Lower lobe of right lung (tissue), 2 donors: ENCODE measurements at regions not wholly inside any gene's neighbourhood (a gene's known extent, or its start where the extent isn't known, plus 50 kb on each side); places are given as distances from the start of the nearest gene placed in this dataset.

Source experiments
- ATAC-seq, 2 donors: fragments of 200-7000 bp; cut with Tn5 transposase; one replicate each; pipeline ENCODE4 v1.9.1; 2020 to 2022; ENCODE audit warnings: mild to moderate bottlenecking in 2 of 2, moderate library complexity in 2 of 2
- DNase-seq: peaks from one replicate; pipeline ENCODE4 v3.0.0-alpha.2; 2020
- H3K27ac ChIP-seq: fragments of 200-600 bp; one replicate; pipeline ENCODE4 v1.8.0; 2022
- H3K27me3 ChIP-seq: fragments of 200-600 bp; one replicate; pipeline ENCODE4 v1.8.0; 2022; ENCODE audit warnings: low read depth
- H3K36me3 ChIP-seq: fragments of 200-600 bp; one replicate; pipeline ENCODE4 v1.8.0; 2022; ENCODE audit warnings: mild to moderate bottlenecking
- H3K4me1 ChIP-seq: fragments of 200-600 bp; one replicate; pipeline ENCODE4 v1.8.0; 2022
- H3K4me3 ChIP-seq: fragments of 200-600 bp; one replicate; pipeline ENCODE4 v1.8.0; 2022; ENCODE audit warnings: mild to moderate bottlenecking
- H3K9me3 ChIP-seq: fragments of 200-600 bp; one replicate; pipeline ENCODE4 v1.8.0; 2022
- intact Hi-C: fragments of 100-400 bp; cut with DNase I; formaldehyde crosslinking; loops from one replicate; pipeline ENCODE4 v1.11.0; 2022
- TF ChIP-seq, protein P1 (sequence below): fragments of 200-600 bp; IDR thresholded peaks from one replicate; pipeline ENCODE4 v1.8.0; 2022; ENCODE audit warnings: antibody characterized with exemption, mild to moderate bottlenecking
- donor health status: DM: no; HTN: yes; CAD: no; lungs with severe emphysema.

DNA sequence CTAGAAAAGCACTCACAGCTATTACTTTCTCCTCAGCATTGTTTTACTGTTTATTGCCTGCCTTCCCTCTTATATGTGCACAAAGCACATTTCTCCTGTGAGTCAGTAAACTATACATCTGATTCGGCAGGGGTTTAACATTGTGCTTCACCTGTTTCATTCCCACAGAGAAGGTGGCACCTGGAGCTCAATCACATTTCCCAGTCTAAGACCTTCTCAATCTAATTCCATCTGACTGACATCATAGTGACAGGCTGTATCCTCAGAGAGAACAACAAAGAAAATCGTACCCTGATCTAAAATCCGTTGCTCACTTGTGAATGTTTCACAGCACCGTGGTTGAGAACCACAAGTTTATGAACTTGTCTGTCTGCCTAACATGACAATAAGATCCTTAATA is 92.4 kb upstream of the CAST start:
- TF ChIP-seq, protein P1, sequence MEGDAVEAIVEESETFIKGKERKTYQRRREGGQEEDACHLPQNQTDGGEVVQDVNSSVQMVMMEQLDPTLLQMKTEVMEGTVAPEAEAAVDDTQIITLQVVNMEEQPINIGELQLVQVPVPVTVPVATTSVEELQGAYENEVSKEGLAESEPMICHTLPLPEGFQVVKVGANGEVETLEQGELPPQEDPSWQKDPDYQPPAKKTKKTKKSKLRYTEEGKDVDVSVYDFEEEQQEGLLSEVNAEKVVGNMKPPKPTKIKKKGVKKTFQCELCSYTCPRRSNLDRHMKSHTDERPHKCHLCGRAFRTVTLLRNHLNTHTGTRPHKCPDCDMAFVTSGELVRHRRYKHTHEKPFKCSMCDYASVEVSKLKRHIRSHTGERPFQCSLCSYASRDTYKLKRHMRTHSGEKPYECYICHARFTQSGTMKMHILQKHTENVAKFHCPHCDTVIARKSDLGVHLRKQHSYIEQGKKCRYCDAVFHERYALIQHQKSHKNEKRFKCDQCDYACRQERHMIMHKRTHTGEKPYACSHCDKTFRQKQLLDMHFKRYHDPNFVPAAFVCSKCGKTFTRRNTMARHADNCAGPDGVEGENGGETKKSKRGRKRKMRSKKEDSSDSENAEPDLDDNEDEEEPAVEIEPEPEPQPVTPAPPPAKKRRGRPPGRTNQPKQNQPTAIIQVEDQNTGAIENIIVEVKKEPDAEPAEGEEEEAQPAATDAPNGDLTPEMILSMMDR: no peak

DNA sequence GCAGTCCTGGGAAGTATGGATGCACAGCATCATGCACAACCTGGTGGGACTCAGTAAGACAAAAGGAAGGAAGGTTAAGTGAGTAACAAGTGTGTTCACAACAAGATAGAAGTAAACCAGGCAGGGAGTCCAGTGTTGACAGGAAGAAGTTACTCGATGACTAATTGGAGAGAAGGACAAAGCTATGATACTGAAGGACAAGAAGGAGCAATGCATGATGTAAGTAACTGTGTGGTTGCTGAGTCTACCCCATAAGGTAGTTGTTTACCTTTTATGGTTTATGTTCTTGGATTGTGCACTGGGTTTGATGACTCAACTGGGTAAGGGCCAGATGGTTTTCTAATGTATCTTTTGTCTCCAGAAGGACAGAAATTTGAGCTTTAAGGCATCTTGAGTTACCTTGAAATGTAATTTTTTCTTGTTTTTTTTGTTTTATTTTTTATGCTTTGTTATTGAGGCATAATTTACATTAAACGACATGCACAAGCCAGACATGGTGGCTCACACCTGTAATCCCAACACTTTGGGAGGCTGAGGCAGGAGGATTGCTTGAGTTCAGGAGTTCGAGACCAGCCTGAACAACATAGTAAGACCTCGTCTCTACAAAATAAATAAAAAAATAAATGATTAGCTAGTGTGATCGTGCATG is 89.2 kb upstream of the CAST start:
- Histone ChIP-seq H3K27me3 (no peaks in the 10 kb centered on the region), H3K4me1 (no peaks in the 10 kb centered on the region), H3K4me3 (no peak overlapping the region), H3K27ac (no peak overlapping the region), H3K36me3 (no peaks in the 10 kb centered on the region), H3K9me3 (no peaks in the 10 kb centered on the region)
- DNase-seq: no peak
- intact Hi-C loops: no loop called here
- no peak for ATAC-seq
- TF ChIP-seq, protein P1: no peak

More for the DNA sequence above, 92.4 kb upstream of the CAST start:
- Histone ChIP-seq H3K27ac (no peak overlapping the region), H3K4me3 (no peak overlapping the region), H3K27me3 (no peaks in the 10 kb centered on the region), H3K36me3 (no peaks in the 10 kb centered on the region), H3K4me1 (peaks cover 7% of the 10 kb centered on the region), H3K9me3 (no peaks in the 10 kb centered on the region)
- DNase-seq (no peak), ATAC-seq (no peak)
- intact Hi-C loops: no loop called here

DNA sequence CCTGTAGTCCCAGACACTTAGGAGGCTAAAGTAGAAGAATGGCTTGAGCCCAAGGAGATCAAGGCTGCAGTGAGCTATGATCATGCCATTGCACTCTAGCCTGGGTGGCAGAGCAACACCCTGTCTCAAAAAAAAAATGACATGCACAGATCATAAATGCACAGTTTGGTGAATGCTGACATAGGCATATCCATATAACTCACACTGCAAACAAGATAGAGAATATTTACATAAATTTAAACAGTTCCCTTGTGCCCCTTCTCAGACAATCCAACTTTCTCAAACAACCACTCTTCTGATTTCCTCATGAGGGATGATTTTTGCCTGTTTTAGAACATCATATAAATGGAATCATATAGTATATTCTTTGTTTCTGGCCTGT is 88.7 kb upstream of the CAST start:
- TF ChIP-seq, protein P1: no peak
- Histone ChIP-seq H3K27me3 (no peaks in the 10 kb centered on the region), H3K4me1 (no peaks in the 10 kb centered on the region), H3K4me3 (no peak overlapping the region), H3K27ac (no peak overlapping the region), H3K36me3 (no peaks in the 10 kb centered on the region), H3K9me3 (no peaks in the 10 kb centered on the region)
- no peak for DNase-seq
- intact Hi-C loops: no loop called here
- no peak for ATAC-seq

DNA sequence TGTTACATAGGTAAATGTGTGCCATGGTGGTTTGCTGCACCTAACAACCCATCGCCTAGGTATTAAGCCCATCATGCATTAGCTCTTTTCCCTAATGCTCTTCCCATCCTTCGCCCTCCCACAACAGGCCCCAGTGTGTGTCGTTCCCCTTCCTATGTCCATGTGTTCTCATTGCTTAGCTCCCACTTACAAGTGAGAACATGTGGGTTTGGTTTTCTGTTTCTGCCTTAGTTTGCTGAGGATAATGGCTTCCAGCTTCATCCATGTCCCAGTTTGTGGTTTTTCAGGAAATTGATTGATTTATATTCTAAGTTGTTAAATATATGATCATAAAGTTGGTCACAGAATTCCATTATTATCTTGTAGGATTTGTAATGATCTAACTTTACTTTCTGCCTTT is 85.3 kb upstream of the CAST start:
- intact Hi-C loops: no loop called here
- no peaks in the 10 kb centered on the region for H3K27me3 ChIP-seq
- H3K4me3 ChIP-seq: no peak overlapping the region
- H3K9me3 ChIP-seq: no peaks in the 10 kb centered on the region
- H3K36me3 ChIP-seq: no peaks in the 10 kb centered on the region
- TF ChIP-seq, protein P1: no peak
- H3K4me1 ChIP-seq: no peaks in the 10 kb centered on the region
- no peak for DNase-seq
- H3K27ac ChIP-seq: no peak overlapping the region
- no peak for ATAC-seq

DNA sequence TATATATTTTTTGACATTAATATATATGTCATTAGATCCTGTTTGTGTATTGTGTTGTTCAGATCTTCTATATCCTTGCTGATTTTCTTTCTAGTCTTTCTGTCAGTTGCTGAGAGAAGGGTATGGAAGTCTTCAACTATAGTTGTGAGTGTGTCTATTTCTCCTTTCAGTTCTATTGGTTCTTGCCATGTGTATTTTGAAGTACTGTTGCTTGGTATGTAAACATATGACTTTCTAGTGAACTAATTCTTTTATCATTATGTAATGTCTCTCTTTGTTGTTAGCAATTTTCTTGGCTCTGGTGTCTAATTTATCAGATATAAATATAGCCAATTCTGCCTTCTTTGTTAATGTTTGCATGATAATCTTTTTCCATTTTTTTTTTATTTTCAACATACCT is 84.3 kb upstream of the CAST start:
- Histone ChIP-seq H3K9me3 (no peaks in the 10 kb centered on the region), H3K4me3 (no peak overlapping the region), H3K27me3 (no peaks in the 10 kb centered on the region), H3K4me1 (no peaks in the 10 kb centered on the region), H3K27ac (no peak overlapping the region), H3K36me3 (no peaks in the 10 kb centered on the region)
- TF ChIP-seq, protein P1: no peak
- intact Hi-C loops: no loop called here
- no peak for DNase-seq
- ATAC-seq: no peak
